ENCODE measurements at regions not wholly inside any gene's neighbourhood (a gene's known extent, or its start where the extent isn't known, plus 50 kb on each side); places are given as distances from the start of the nearest gene placed in this dataset.

DNA sequence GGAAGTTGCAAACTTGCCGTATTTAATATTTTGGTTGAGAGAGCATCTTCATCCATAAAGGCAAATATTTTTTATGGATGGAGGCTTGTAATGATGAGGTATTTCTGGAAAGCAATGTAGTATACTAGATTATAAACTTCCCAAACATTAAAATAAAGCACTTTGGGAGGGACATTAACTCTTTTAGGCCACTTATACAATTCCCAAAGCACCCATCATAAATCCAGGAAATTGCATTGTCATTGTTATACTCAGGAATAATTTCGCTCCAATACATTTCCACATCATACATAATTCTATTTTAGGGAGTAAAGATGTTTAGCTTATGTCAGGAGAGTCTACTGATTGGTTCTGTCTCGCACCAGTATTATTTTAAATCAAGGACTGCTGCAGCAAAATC is 212.7 kb upstream of the MKI67 start:
- DNase-seq (ENCODE audit: extremely low read depth, low read depth), result no peak
- TF ChIP-seq, protein P1, sequence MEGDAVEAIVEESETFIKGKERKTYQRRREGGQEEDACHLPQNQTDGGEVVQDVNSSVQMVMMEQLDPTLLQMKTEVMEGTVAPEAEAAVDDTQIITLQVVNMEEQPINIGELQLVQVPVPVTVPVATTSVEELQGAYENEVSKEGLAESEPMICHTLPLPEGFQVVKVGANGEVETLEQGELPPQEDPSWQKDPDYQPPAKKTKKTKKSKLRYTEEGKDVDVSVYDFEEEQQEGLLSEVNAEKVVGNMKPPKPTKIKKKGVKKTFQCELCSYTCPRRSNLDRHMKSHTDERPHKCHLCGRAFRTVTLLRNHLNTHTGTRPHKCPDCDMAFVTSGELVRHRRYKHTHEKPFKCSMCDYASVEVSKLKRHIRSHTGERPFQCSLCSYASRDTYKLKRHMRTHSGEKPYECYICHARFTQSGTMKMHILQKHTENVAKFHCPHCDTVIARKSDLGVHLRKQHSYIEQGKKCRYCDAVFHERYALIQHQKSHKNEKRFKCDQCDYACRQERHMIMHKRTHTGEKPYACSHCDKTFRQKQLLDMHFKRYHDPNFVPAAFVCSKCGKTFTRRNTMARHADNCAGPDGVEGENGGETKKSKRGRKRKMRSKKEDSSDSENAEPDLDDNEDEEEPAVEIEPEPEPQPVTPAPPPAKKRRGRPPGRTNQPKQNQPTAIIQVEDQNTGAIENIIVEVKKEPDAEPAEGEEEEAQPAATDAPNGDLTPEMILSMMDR (IDR thresholded peaks at IDR 0.05; ENCODE audit: low read depth, low read length), result no peak

DNA sequence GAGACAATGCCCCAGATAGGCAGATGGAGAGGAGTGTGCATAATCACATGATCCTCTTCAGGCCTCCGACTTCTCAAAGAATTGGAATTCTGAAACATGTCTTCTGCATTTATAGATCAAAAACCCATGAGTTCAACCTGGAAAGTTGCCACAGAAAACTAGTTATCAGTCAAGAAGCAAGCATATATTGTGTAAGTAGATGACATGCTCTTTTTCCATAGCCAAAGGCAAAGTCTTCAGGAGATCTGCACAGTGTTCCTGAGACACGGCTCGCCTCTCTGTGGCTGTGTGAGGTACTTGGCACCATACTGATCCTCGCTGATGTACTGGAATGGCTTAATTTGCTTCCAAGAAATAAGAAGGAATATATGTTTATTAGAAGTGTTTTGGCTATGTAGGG is 213.5 kb upstream of the MKI67 start:
- no peak for DNase-seq (ENCODE audit: extremely low read depth, low read depth)
- TF ChIP-seq, protein P1 (IDR thresholded peaks at IDR 0.05; ENCODE audit: low read depth, low read length), result no peak

DNA sequence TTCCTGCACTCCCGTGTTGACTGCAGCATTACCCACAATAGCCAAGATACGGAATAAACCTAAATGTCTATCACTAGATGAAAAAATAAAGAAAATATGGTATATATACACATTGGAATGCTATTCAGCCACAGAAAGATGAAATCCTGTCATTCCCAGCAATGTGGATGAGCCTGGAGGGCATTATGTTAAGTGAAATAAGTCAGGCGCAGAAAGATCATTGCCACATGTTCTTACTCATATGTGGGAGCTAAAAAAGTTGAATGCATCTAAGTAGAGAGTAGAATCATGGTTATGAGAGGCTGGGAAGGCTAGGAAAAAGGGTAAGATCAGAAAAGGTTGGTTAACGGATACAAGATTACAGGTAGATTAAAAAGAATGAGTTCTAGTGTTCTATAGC is 219.1 kb upstream of the MKI67 start:
- TF ChIP-seq, protein P1 (IDR thresholded peaks at IDR 0.05; ENCODE audit: low read depth, low read length), result no peak
- no peak for DNase-seq (ENCODE audit: extremely low read depth, low read depth)

DNA sequence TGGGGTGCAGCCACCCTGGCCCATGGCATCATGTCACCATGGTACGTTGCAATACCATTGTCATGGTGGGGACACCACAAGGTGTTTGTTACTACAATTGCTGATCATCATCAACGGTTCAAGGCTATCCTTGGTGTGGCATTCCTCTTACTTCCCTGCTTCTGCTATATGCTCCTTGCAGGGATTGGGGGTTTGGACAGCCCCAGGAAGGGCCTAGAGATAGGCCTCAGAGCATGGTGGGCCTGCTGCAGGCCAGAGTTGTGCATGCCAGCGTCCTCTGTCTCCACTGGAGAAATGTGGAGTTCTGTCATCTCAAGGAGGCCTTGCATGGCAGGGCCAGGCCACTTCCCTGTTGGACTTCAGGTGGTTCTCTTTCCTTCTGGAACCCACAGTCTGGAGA is 234.6 kb upstream of the MKI67 start:
- DNase-seq (ENCODE audit: extremely low read depth, low read depth), result no peak
- TF ChIP-seq, protein P1 (IDR thresholded peaks at IDR 0.05; ENCODE audit: low read depth, low read length), result no peak

DNA sequence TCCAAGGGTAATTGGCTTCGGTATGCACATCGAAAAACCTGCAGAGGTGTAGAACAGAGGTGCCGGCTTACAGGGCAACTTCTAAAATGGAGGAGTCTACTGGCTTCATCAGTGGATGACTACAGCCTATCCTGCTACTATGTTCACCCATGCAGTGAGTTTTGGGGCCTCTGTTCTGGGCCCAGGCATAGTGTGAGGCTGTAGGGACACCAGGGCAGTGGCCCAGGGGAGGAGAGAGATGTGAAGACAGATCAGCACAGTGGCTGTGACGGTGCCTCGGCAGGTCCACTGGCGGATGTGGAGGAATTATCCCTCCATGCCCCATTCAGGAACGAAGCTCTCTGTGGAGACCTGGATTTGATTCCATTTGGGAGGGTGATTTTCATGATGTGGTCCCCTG is 235.3 kb upstream of the MKI67 start:
- DNase-seq (ENCODE audit: extremely low read depth, low read depth), result no peak
- TF ChIP-seq, protein P1 (IDR thresholded peaks at IDR 0.05; ENCODE audit: low read depth, low read length), result no peak

DNA sequence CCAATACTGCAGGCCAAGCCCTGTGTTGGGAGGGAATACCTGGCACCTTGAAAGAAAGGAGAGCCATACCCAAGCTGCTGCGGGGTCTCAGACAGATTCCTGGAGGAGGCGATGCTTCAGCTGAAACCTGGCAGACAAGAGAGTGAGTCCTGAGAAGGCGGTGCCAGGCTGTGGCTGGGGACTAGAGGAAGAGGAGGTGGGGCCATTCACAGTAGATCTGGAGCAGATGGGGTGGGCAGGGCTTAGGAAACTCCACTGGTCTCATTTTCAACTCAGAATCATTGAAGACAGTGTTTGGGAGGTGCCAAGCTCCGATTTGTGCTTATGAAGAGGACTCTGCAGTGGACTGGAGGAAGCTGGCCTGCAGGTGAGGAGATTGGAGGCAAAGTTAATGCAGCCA is 236.3 kb upstream of the MKI67 start:
- no peak for DNase-seq (ENCODE audit: extremely low read depth, low read depth)
- TF ChIP-seq, protein P1 (IDR thresholded peaks at IDR 0.05; ENCODE audit: low read depth, low read length), result no peak

DNA sequence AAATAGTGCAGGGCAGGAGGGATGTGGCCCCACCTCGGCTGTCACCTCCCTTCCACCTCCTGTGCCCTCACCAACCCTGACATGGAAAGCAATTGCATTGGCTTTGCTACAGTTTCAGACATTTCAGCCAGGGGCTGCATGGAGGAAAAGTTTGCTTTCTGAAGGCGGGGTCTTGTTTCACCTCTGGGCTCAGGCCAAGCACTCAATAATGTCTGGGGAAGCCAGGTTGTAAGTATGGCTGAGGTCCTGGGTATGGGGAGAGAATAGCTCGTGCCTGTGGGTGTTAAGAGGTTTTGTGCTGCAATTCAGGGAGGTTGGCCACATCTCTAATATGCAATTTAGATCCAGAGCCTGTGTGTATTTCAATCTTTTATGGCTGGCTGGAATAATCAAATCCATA is 238.4 kb upstream of the MKI67 start:
- no peak for DNase-seq (ENCODE audit: extremely low read depth, low read depth)
- TF ChIP-seq, protein P1 (IDR thresholded peaks at IDR 0.05; ENCODE audit: low read depth, low read length), result no peak
